HCT116 (cell line): ENCODE measurements at regions not wholly inside any gene's neighbourhood (a gene's known extent, or its start where the extent isn't known, plus 50 kb on each side); places are given as distances from the start of the nearest gene placed in this dataset.

Experiments
- ATAC-seq: fragments of 200-7000 bp; cut with Tn5 transposase; 2 replicates; pipeline ENCODE4 v1.9.1; 2020; ENCODE audit warnings: mild to moderate bottlenecking, moderate library complexity
- BruUV-seq: library from RNA; stranded (reverse); fragments of 400-500 nt; replicated peaks from 2 replicates; lab custom pipeline; 2021; lab: Mats Ljungman, UMichigan
- CTCF ChIA-PET: fragments of 300-600 bp; sonication (Branson Sonifier 250); formaldehyde crosslinking; loops from one replicate; lab custom pipeline; 2021; ENCODE audit warnings: antibody characterized with exemption; lab: Charles Lee
- POLR2A ChIA-PET: fragments of 300-600, 350-600 bp; sonication (Branson Sonifier 250); formaldehyde crosslinking; loops from one replicate; lab custom pipeline; 2021; ENCODE audit warnings: antibody characterized with exemption; lab: Charles Lee
- RAD21 ChIA-PET, 2 experiments: fragments of 300-600 bp; sonication (Branson Sonifier 250); formaldehyde crosslinking; loops; one replicate each; lab custom pipeline; 2023; ENCODE audit warnings: low total read pairs in 2 of 2; ENCODE audit not compliant: uncharacterized antibody in 2 of 2, unreplicated experiment in 2 of 2, low non-redundant PET in 1 of 2; lab: Charles Lee
- DNase-seq: peaks from one replicate; pipeline ENCODE4 v3.0.0-alpha.2; 2010; ENCODE audit warnings: low read depth, low spot score
- H2AFZ ChIP-seq: fragments of 200-600 bp; shearing (Covaris generic), sonication (generic); 2 replicates; pipeline ENCODE4 v1.6.1; 2017; ENCODE audit warnings: low read depth, mixed run types, mixed read lengths, antibody characterized with exemption, low read length; ENCODE audit not compliant: poor library complexity, severe bottlenecking
- H3K27ac ChIP-seq: 2 replicates; pipeline ENCODE4 v1.5.1; 2012; ENCODE audit warnings: low read depth, low read length
- H3K27me3 ChIP-seq: fragments of 200-600 bp; sonication (generic); 2 replicates; pipeline ENCODE4 v1.6.1; 2016; ENCODE audit warnings: mixed run types, low read length, mixed read lengths; ENCODE audit not compliant: insufficient read depth
- H3K36me3 ChIP-seq, 2 experiments: fragments of 200-500 bp in 1 of 2; fragments of 200-600 bp in 1 of 2; sonication (Bioruptor generic) in 1 of 2; sonication (generic) in 1 of 2; 2 replicates each; pipeline versions ENCODE4 v1.5.1 to v1.6.1; 2014 to 2016; ENCODE audit warnings: low read length in 2 of 2, inconsistent platforms in 1 of 2, mixed read lengths in 1 of 2, mixed run types in 1 of 2; ENCODE audit not compliant: insufficient read depth in 2 of 2, control insufficient read depth in 1 of 2
- H3K4me1 ChIP-seq, 2 experiments: fragments of 200-600 bp in 1 of 2; sonication (generic) in 1 of 2; 2 replicates each; pipeline versions ENCODE4 v1.5.1 to v1.6.1; 2012 to 2017; ENCODE audit warnings: low read length in 2 of 2, inconsistent platforms in 1 of 2, mild to moderate bottlenecking in 1 of 2, mixed read lengths in 1 of 2, mixed run types in 1 of 2, moderate library complexity in 1 of 2; ENCODE audit not compliant: insufficient read depth in 2 of 2, control insufficient read depth in 1 of 2
- H3K4me2 ChIP-seq: fragments of 200-600 bp; sonication (generic); 2 replicates; pipeline ENCODE4 v1.6.1; 2017; ENCODE audit warnings: mixed run types, low read length, mixed read lengths
- H3K4me3 ChIP-seq, 2 experiments: fragments of 200-600 bp in 1 of 2; sonication (generic) in 1 of 2; replicated peaks in 1 of 2; 2 replicates each; pipeline ENCODE4 v1.5.1; 2011 to 2016; ENCODE audit warnings: low read length in 2 of 2, control low read depth in 1 of 2, low read depth in 1 of 2, mild to moderate bottlenecking in 1 of 2, mixed read lengths in 1 of 2, mixed run types in 1 of 2
- H3K79me2 ChIP-seq: fragments of 200-600 bp; sonication (generic); 2 replicates; pipeline ENCODE4 v1.6.1; 2017; ENCODE audit warnings: mild to moderate bottlenecking, mixed run types, low read length, moderate library complexity, mixed read lengths; ENCODE audit not compliant: insufficient read depth
- H3K9ac ChIP-seq: fragments of 200-600 bp; sonication (generic); 2 replicates; pipeline ENCODE4 v1.6.1; 2016; ENCODE audit warnings: low read length, mixed read lengths
- H3K9me2 ChIP-seq: fragments of 200-600 bp; sonication (generic), shearing (Covaris generic); 2 replicates; pipeline ENCODE4 v1.6.1; 2017; ENCODE audit warnings: mixed run types, mild to moderate bottlenecking, moderate library complexity; ENCODE audit not compliant: insufficient read depth
- H3K9me3 ChIP-seq, 2 experiments: fragments of 200-500 bp in 1 of 2; fragments of 200-600 bp in 1 of 2; sonication (Bioruptor generic) in 1 of 2; sonication (generic) in 1 of 2; 2 replicates each; pipeline ENCODE4 v1.6.1; 2014 to 2017; ENCODE audit warnings: low read length in 2 of 2, mixed read lengths in 2 of 2, inconsistent platforms in 1 of 2, low read depth in 1 of 2, mild to moderate bottlenecking in 1 of 2, mixed run types in 1 of 2, moderate library complexity in 1 of 2; ENCODE audit not compliant: control insufficient read depth in 1 of 2, insufficient read depth in 1 of 2
- H4K20me1 ChIP-seq: fragments of 200-600 bp; sonication (generic), shearing (Covaris generic); 2 replicates; pipeline ENCODE4 v1.6.1; 2017; ENCODE audit warnings: mixed run types, mild to moderate bottlenecking, moderate library complexity; ENCODE audit not compliant: insufficient read depth
- CBX3 ChIP-seq: IDR thresholded peaks from 2 replicates; pipeline ENCODE4 v1.6.1; 2012; ENCODE audit warnings: low read depth
- CEBPB ChIP-seq: IDR thresholded peaks from 2 replicates; pipeline ENCODE4 v1.6.1; 2012; ENCODE audit warnings: low read depth
- CTCF ChIP-seq, 3 experiments: fragments of 200-600 bp in 1 of 3; sonication (generic) in 1 of 3; IDR thresholded peaks in 2 of 3; conservative IDR thresholded peaks in 1 of 3; 2 replicates each; pipeline ENCODE4 v1.5.1; 2012 to 2017; ENCODE audit warnings: low read depth in 2 of 3, low read length in 2 of 3, antibody characterized with exemption in 1 of 3, borderline replicate concordance in 1 of 3, control low read depth in 1 of 3, mild to moderate bottlenecking in 1 of 3, mixed read lengths in 1 of 3, mixed run types in 1 of 3, moderate library complexity in 1 of 3; ENCODE audit not compliant: insufficient read depth in 1 of 3
- EGR1 ChIP-seq: IDR thresholded peaks from 2 replicates; pipeline ENCODE4 v1.6.1; 2012; ENCODE audit warnings: low read depth
- ELF1 ChIP-seq: IDR thresholded peaks from 2 replicates; pipeline ENCODE4 v1.6.1; 2012; ENCODE audit warnings: low read depth, borderline replicate concordance
- EZH2phosphoT487 ChIP-seq: fragments of 200-600 bp; IDR thresholded peaks from 2 replicates; pipeline ENCODE4 v1.6.1; 2018; ENCODE audit warnings: antibody characterized with exemption, borderline replicate concordance
- FOSL1 ChIP-seq: IDR thresholded peaks from 2 replicates; pipeline ENCODE4 v1.6.1; 2012; ENCODE audit warnings: low read depth
- JUND ChIP-seq: IDR thresholded peaks from 2 replicates; pipeline ENCODE4 v1.6.1; 2012
- MAX ChIP-seq: IDR thresholded peaks from 2 replicates; pipeline ENCODE4 v1.6.1; 2012
- POLR2A ChIP-seq: IDR thresholded peaks from 2 replicates; pipeline ENCODE4 v1.7.0; 2011; ENCODE audit warnings: borderline replicate concordance; ENCODE audit not compliant: insufficient read depth, insufficient read length; ENCODE audit errors: extremely low read depth
- POLR2AphosphoS5 ChIP-seq: IDR thresholded peaks from 2 replicates; pipeline ENCODE4 v1.6.1; 2011; ENCODE audit warnings: mild to moderate bottlenecking, low read depth, low read length, moderate library complexity
- SIN3A ChIP-seq: IDR thresholded peaks from 2 replicates; pipeline ENCODE4 v1.6.1; 2012; ENCODE audit warnings: low read depth
- SP1 ChIP-seq: IDR thresholded peaks from 2 replicates; pipeline ENCODE4 v1.6.1; 2012; ENCODE audit warnings: low read depth
- SRF ChIP-seq: IDR thresholded peaks from 2 replicates; pipeline ENCODE4 v1.6.1; 2012; ENCODE audit warnings: low read depth
- TCF7L2 ChIP-seq: IDR thresholded peaks from 2 replicates; pipeline ENCODE4 v1.7.0; 2011; ENCODE audit warnings: borderline replicate concordance, inconsistent platforms; ENCODE audit not compliant: insufficient read depth, insufficient read length; ENCODE audit errors: extremely low read depth
- YY1 ChIP-seq: IDR thresholded peaks from 2 replicates; pipeline ENCODE4 v1.6.1; 2011; ENCODE audit warnings: low read length, low read depth, moderate library complexity, mild to moderate bottlenecking; ENCODE audit not compliant: insufficient replicate concordance; ENCODE audit errors: extremely low read depth
- intact Hi-C: fragments of 100-400 bp; cut with micrococcal nuclease; formaldehyde crosslinking; loops from 2 replicates; pipeline ENCODE4 v1.10.0; 2022

GRCh38 chr9:93829271-93830011, 125.7 kb downstream of the BARX1 start:
- no peaks in the 10 kb centered on the region for H3K36me3 ChIP-seq
- H3K9me2 ChIP-seq = no peaks in the 10 kb centered on the region
- POLR2A ChIA-PET = no interaction called here
- H3K4me2 ChIP-seq = no peak overlapping the region
- H3K9me3 ChIP-seq = no peaks in the 10 kb centered on the region
- DNase-seq (no peak), ATAC-seq (no peak)
- H3K27ac ChIP-seq = no peak overlapping the region
- 0 out of 2 replicates have a peak, but pooled peaks cover under 1% of the 10 kb centered on the region for H3K27me3 ChIP-seq
- RAD21 ChIA-PET = no interaction called here
- intact Hi-C loops = no loop called here
- H3K4me1 ChIP-seq = no peaks in the 10 kb centered on the region; a peak in 1 of 4 replicates
- no peak overlapping the region for H3K9ac ChIP-seq
- TF ChIP-seq CTCF (IDR thresholded peaks at IDR 0.05 in 2 of 3, conservative IDR thresholded peaks at IDR 0.05 in 1 of 3; ENCODE audit: borderline replicate concordance in 1 of 3, insufficient read depth in 1 of 3, low read depth in 2 of 3, low read length in 2 of 3) = no peak
- H3K4me3 ChIP-seq = no peak overlapping the region
- no peak overlapping the region for H2AFZ ChIP-seq
- BruUV-seq = no TSS peak
- H4K20me1 ChIP-seq = no peaks in the 10 kb centered on the region
- CTCF ChIA-PET = no interaction called here
- H3K79me2 ChIP-seq = no peaks in the 10 kb centered on the region

- no peak overlapping the region for H3K27ac ChIP-seq
- no peak for DNase-seq
- H3K4me3 ChIP-seq = no peak overlapping the region
- BruUV-seq = no TSS peak
- ChIA-PET RAD21 (no interaction called here), POLR2A (no interaction called here), CTCF (no interaction called here)
- H3K27me3 ChIP-seq = no peaks in the 10 kb centered on the region
- no peaks in the 10 kb centered on the region for H3K36me3 ChIP-seq
- no peak for ATAC-seq
- no peak overlapping the region for H2AFZ ChIP-seq
- H3K4me1 ChIP-seq = peaks cover 0 to 5% of the 10 kb centered on the region in 2 experiments; a peak in 2 of 4 replicates
- H3K79me2 ChIP-seq = no peaks in the 10 kb centered on the region
- no peak overlapping the region for H3K4me2 ChIP-seq
- no peaks in the 10 kb centered on the region for H3K9me2 ChIP-seq
- intact Hi-C loops = no loop called here
- no peaks in the 10 kb centered on the region for H4K20me1 ChIP-seq
- no peaks in the 10 kb centered on the region for H3K9me3 ChIP-seq
- H3K9ac ChIP-seq = no peak overlapping the region
- TF ChIP-seq POLR2AphosphoS5 (no peak), SP1 (no peak), EZH2phosphoT487 (no peak), FOSL1 (no peak), YY1 (no peak), SIN3A (no peak), MAX (no peak), EGR1 (no peak), CEBPB (no peak), TCF7L2 (no peak), CBX3 (no peak), SRF (no peak), ELF1 (no peak), JUND (no peak), POLR2A (no peak)
These were observed 126.6 kb downstream of the BARX1 start for GRCh38 chr9:93828331-93829097.
